GM12873 (cell line): ENCODE measurements at regions not wholly inside any gene's neighbourhood (a gene's known extent, or its start where the extent isn't known, plus 50 kb on each side); places are given as distances from the start of the nearest gene placed in this dataset.

ENCODE experiments used
- TF ChIP-seq, protein P1 (sequence below): IDR thresholded peaks from 2 replicates; pipeline ENCODE4 v1.5.1; 2012; ENCODE audit warnings: low read depth, mild to moderate bottlenecking, moderate library complexity, low read length, control low read depth; ENCODE audit not compliant: insufficient read depth; ENCODE audit errors: missing control alignments

DNA sequence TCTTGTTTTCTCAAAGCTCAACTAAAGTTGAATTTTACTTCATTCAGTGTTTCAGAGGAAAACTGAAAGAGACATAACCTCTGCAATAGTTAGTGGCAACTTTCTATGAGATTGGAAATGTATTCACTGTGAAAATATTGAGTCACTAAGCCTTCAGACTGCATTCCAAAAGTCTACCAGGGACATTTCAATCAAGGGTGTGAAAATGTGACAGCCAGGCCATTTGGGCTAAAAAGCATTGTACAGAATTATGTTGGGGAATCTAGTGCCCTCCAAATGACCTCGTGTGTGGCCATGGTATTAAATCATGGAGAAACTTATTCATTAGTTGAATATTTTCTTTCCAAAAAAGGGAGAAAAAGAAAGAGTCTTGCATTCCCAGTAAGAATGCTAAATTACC is 251.9 kb downstream of the GRB14 start:
- TF ChIP-seq, protein P1, sequence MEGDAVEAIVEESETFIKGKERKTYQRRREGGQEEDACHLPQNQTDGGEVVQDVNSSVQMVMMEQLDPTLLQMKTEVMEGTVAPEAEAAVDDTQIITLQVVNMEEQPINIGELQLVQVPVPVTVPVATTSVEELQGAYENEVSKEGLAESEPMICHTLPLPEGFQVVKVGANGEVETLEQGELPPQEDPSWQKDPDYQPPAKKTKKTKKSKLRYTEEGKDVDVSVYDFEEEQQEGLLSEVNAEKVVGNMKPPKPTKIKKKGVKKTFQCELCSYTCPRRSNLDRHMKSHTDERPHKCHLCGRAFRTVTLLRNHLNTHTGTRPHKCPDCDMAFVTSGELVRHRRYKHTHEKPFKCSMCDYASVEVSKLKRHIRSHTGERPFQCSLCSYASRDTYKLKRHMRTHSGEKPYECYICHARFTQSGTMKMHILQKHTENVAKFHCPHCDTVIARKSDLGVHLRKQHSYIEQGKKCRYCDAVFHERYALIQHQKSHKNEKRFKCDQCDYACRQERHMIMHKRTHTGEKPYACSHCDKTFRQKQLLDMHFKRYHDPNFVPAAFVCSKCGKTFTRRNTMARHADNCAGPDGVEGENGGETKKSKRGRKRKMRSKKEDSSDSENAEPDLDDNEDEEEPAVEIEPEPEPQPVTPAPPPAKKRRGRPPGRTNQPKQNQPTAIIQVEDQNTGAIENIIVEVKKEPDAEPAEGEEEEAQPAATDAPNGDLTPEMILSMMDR = no peak

DNA sequence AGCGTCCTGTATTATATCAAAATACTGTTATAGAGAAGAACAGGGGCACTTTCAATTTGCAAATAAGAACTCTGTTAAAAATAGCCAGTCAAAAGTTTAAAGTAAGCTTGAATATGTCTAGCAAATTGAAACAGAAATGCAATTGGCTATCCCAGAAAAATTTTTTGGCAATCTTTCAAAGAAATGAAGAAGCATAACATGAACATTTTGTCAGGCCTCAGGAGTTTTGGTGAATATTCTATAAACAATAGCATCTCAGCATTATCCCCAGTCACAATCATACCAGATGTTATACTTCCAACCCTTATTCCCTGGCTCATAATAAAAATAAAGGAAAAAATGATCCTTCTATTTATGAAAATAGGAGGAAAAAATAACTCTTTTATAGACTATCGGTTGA is 252.4 kb downstream of the GRB14 start:
- TF ChIP-seq, protein P1 = no peak

DNA sequence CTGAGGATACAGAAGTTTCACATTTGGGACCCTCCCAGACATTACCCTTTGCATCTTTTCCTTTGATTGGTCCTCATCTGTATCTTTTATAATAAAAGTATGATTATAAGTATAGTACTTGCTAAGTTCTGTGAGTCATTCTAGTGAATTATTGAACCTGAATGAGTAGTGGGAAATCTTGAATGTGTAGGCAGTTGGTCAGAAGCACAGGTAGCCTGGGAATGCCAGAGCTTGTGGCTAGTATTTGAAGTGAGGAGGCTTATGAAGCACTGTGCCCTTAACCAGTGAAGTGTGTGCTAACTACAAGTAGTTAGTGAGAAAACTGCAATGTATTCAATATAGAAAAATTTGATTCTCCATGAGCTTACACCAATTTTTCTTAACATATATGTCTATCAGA is 257.6 kb downstream of the GRB14 start:
- TF ChIP-seq, protein P1 = no peak

DNA sequence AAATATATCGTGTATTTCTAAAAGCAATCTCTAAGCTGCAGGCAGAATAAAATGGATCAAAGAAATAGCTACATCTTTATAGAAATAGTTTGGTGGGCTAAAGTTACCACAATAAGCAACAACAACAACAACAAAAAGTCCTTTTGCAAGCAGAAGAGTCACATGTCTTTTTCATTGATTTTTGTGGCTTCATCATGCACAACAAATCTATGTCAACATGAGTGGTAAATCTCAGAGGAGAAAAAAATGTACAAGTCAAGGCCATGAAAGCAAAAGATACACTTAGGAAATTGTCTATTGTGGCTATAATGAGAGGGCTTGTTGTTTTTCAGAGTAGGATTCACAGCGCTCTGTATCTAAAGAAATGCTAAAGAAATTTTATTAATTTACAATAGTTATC is 269.7 kb downstream of the GRB14 start:
- TF ChIP-seq, protein P1 = no peak

DNA sequence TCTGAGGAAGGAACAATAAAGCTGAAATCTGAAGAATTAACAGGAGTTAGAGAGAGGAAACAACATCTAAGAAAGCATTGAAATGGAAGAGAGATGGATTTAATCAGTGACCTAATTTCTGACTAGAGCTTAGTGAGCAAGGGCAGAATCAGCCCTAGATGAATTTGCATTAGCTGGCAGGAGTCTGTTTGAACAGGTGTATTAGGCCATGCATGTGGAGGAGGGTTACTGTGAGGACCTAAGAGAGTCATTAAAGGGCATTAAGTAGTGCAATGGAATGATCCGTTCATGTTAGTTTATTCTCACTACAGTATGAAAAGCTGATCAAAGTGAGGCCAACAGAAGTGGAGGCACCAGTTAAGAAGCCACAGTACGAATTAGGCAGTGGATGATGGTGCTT is 285.3 kb downstream of the GRB14 start:
- TF ChIP-seq, protein P1 = no peak

DNA sequence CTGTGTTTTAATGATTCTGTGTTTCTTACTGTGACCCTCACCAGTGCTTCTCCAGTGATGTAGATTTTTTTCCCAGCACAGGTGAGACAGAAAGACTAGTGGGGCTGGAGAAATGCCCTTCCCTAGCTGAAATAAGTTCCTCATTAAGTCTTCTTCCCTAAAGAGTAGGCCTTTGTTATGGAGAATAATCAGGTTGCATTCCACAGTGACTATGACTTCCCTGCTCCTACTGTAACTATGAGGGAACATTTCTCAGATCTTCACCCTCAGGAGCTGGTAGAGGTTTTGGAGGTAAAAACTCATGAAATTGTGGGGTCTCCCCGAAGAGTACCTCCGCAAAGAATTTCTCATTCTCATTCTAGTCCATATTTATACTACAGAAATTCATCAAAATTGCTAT is 286.2 kb downstream of the GRB14 start:
- TF ChIP-seq, protein P1 = no peak

DNA sequence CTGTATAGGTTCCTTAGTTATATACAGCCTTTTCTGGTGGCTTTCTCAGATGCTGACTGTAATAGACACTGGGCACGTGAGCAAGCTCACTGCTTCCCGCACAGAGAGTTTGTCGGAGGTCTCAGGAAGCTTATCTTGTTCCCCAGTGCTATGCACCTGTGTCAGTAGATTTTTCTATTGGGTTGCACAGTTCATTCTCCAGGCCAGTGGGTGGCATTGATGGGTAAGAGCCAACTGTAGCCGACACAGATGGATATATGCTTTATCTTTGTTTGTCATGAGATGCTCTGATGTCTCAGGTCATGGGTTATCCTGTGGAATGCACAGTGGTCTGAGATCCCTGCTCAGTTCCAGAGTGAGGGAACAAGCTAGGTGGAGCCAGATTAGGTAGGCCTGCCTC is 293.0 kb downstream of the GRB14 start:
- TF ChIP-seq, protein P1 = no peak

DNA sequence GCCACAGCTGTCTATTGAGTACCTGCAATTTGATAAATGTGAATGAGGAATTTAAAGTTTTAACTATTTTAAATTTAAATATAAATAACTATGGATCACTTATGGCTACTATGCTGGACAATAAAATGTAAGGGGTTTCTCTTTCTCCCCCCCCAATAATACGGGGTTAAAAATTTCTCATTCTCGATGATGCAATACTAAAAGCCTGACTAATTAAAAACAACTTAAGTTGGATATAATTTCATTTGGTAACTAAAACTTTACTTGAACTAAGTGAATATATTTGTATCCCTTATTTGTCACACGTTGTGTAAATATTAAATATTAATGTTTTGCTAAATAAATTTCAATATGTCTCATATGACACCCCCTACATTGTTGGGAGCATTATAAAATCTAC is 297.3 kb downstream of the GRB14 start:
- TF ChIP-seq, protein P1 = no peak
